Left kidney (tissue), 1 donor: ENCODE measurements at regions not wholly inside any gene's neighbourhood (a gene's known extent, or its start where the extent isn't known, plus 50 kb on each side); places are given as distances from the start of the nearest gene placed in this dataset.

Experiments
- DNase-seq: peaks from one replicate; pipeline ENCODE4 v3.0.0-alpha.2; 2013

- DNase-seq, result no peak
These were observed 331.2 kb upstream of the FBXO33 start for GRCh38 chr14:39763402-39763890.

GRCh38 chr14:39762576-39763401 lies 330.6 kb upstream of the FBXO33 start:
- DNase-seq, result no peak

GRCh38 chr14:39755269-39755878 lies 323.1 kb upstream of the FBXO33 start:
- DNase-seq, result peak; percentile 12

- no peak for DNase-seq
These were observed 308.2 kb upstream of the FBXO33 start for GRCh38 chr14:39740454-39740853.

- DNase-seq, result no peak
These were observed 307.6 kb upstream of the FBXO33 start for GRCh38 chr14:39739796-39740195.

- no peak for DNase-seq
These were observed 302.1 kb upstream of the FBXO33 start for GRCh38 chr14:39734306-39734705.

GRCh38 chr14:39733741-39734140 lies 301.5 kb upstream of the FBXO33 start:
- DNase-seq, result no peak

GRCh38 chr14:39731912-39732311 lies 299.7 kb upstream of the FBXO33 start:
- DNase-seq, result no peak

GRCh38 chr14:39726563-39726962 lies 294.3 kb upstream of the FBXO33 start:
- no peak for DNase-seq

GRCh38 chr14:39722547-39723273 lies 290.5 kb upstream of the FBXO33 start:
- no peak for DNase-seq

- DNase-seq, result no peak
These were observed 284.8 kb upstream of the FBXO33 start for GRCh38 chr14:39716987-39717570.

- no peak for DNase-seq
These were observed 280.2 kb upstream of the FBXO33 start for GRCh38 chr14:39712293-39712999.

- DNase-seq, result no peak
These were observed 272.4 kb upstream of the FBXO33 start for GRCh38 chr14:39704594-39704993.

GRCh38 chr14:39694341-39694740 lies 262.1 kb upstream of the FBXO33 start:
- DNase-seq, result no peak

- DNase-seq, result no peak
These were observed 251.5 kb upstream of the FBXO33 start for GRCh38 chr14:39683691-39684260.

- DNase-seq, result no peak
These were observed 250.3 kb upstream of the FBXO33 start for GRCh38 chr14:39682582-39682981.

- no peak for DNase-seq
These were observed 249.7 kb upstream of the FBXO33 start for GRCh38 chr14:39681782-39682399.

- no peak for DNase-seq
These were observed 248.5 kb upstream of the FBXO33 start for GRCh38 chr14:39680777-39681176.

GRCh38 chr14:39673734-39674133 lies 241.5 kb upstream of the FBXO33 start:
- DNase-seq, result no peak

- DNase-seq, result no peak
These were observed 241.1 kb upstream of the FBXO33 start for GRCh38 chr14:39673270-39673711.

GRCh38 chr14:39668449-39668848 lies 236.2 kb upstream of the FBXO33 start:
- DNase-seq, result no peak
